HG02588 (cell line): ENCODE measurements at regions not wholly inside any gene's neighbourhood (a gene's known extent, or its start where the extent isn't known, plus 50 kb on each side); places are given as distances from the start of the nearest gene placed in this dataset.
A peak's percentile ranks its signal among the peaks of the same experiment; 100 is the strongest.

Experiments
- ATAC-seq: cut with Tn5 transposase; IDR thresholded peaks from one replicate; pipeline ENCODE4 v1.9.1; 2021; ENCODE audit warnings: mild to moderate bottlenecking, moderate library complexity; ENCODE audit not compliant: unreplicated experiment

GRCh38 chr6:44062771-44063560 is 64.3 kb downstream of the MRPL14 start:
- ATAC-seq = no peak

- ATAC-seq = no peak
These were observed 65.0 kb downstream of the MRPL14 start for GRCh38 chr6:44062105-44062770.

- no peak for ATAC-seq
These were observed 65.7 kb downstream of the MRPL14 start for GRCh38 chr6:44061375-44062104.

GRCh38 chr6:44060612-44061374 is 66.5 kb downstream of the MRPL14 start:
- ATAC-seq = no peak

GRCh38 chr6:44059359-44060346 is 67.6 kb downstream of the MRPL14 start:
- no peak for ATAC-seq

GRCh38 chr6:44058617-44059358 is 68.5 kb downstream of the MRPL14 start:
- ATAC-seq = peak; percentile 63

GRCh38 chr6:44057931-44058616 is 69.2 kb downstream of the MRPL14 start:
- no peak for ATAC-seq

GRCh38 chr6:44057238-44057930 is 69.9 kb downstream of the MRPL14 start:
- ATAC-seq = no peak

- no peak for ATAC-seq
These were observed 70.6 kb downstream of the MRPL14 start for GRCh38 chr6:44056392-44057237.

GRCh38 chr6:44054721-44055559 is 72.3 kb downstream of the MRPL14 start:
- no peak for ATAC-seq

- ATAC-seq = no peak
These were observed 73.3 kb downstream of the MRPL14 start for GRCh38 chr6:44053760-44054556.

- ATAC-seq = no peak
These were observed 74.0 kb downstream of the MRPL14 start for GRCh38 chr6:44053106-44053756.

- no peak for ATAC-seq
These were observed 74.7 kb downstream of the MRPL14 start for GRCh38 chr6:44052419-44053023.

- ATAC-seq = no peak
These were observed 75.7 kb downstream of the MRPL14 start for GRCh38 chr6:44051515-44051914.
